ENCODE measurements at regions not wholly inside any gene's neighbourhood (a gene's known extent, or its start where the extent isn't known, plus 50 kb on each side); places are given as distances from the start of the nearest gene placed in this dataset.

DNA sequence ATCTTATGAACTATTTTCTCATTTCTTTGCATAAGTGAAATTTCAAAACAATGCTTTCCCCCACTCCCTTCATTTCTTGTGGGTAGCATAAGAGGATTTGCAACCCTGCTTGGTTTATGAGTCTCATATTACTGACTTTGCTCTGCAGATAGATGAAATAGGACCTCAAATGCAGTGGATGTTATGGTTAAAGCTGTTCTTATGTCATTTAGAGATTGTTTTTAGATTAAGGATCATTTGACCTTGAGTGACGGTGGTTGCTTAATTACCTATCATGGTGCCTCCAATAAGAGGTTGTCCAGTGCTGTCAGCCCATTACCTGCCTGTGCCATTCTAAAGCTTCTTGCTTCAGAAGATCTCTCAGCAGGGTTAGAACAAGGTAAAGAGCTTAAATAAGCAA lies 351.4 kb upstream of the ATP2B1 start:
- H3K27ac Mint-ChIP-seq = no peak overlapping the region
- H3K9me3 Mint-ChIP-seq = no peaks in the 10 kb centered on the region
- ATAC-seq (ENCODE audit: low read depth) = no peak
- POLR2A ChIA-PET = no interaction called here
- H3K36me3 Mint-ChIP-seq = peaks cover 3% of the 10 kb centered on the region
- H3K4me1 Mint-ChIP-seq = no peaks in the 10 kb centered on the region
- H3K27me3 Mint-ChIP-seq = peaks cover 3% of the 10 kb centered on the region
- no peak for DNase-seq
- no peak overlapping the region for H3K4me3 Mint-ChIP-seq

- Mint-ChIP-seq H3K4me3 (no peak overlapping the region), H3K27ac (no peak overlapping the region), H3K9me3 (no peaks in the 10 kb centered on the region), H3K4me1 (no peaks in the 10 kb centered on the region), H3K27me3 (peaks cover 5% of the 10 kb centered on the region), H3K36me3 (peaks cover 3% of the 10 kb centered on the region)
- POLR2A ChIA-PET = no interaction called here
- no peak for ATAC-seq (ENCODE audit: low read depth)
- no peak for DNase-seq
These were observed 350.1 kb upstream of the ATP2B1 start for GRCh38 chr12:90058704-90059103.

DNA sequence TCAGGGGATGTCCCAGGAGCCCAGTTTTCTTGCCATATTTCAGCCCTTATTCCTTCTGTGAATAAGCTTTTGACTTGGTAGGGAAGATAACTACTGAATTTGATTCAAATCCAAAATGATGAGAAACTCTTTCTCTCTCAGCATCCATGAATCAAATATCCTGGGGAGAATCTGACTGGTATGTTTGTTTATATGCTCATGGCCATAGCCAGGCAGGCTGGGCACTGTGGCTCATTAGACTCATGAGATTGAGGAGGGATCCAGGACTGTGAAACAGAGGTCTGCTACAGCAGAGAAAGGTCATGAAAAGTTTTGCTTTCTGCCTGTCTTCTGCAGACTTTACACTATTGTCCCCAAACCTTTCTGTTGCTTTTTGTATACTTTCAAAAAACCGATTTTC lies 346.4 kb upstream of the ATP2B1 start:
- Mint-ChIP-seq H3K36me3 (peaks cover 3% of the 10 kb centered on the region), H3K4me1 (no peaks in the 10 kb centered on the region), H3K4me3 (no peak overlapping the region), H3K9me3 (no peaks in the 10 kb centered on the region), H3K27me3 (peaks cover 5% of the 10 kb centered on the region), H3K27ac (no peak overlapping the region)
- no peak for DNase-seq
- no peak for ATAC-seq (ENCODE audit: low read depth)
- POLR2A ChIA-PET = no interaction called here

DNA sequence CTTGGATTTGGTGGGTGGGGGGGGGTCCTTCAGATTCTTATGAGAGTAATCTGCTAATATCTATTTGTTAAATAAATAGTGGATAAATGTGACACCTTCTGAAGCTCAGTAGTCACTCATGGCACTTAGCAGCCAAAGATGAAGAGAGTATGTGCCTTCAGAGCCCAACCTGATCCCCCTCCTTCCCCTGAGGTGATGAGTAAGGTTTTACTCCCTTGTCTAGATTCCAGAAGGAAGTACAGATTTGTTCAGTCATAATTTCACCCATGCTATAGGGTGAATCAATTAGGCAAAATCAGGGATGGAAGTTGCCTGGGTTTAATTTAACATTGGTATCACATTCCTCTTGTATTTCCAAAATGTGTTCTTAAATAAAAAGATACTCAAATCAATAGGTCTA lies 340.3 kb upstream of the ATP2B1 start:
- no peak overlapping the region for H3K4me3 Mint-ChIP-seq
- H3K27me3 Mint-ChIP-seq = peaks cover under 1% of the 10 kb centered on the region
- no peaks in the 10 kb centered on the region for H3K9me3 Mint-ChIP-seq
- peaks cover 3% of the 10 kb centered on the region for H3K4me1 Mint-ChIP-seq
- no peaks in the 10 kb centered on the region for H3K36me3 Mint-ChIP-seq
- H3K27ac Mint-ChIP-seq = no peak overlapping the region
- DNase-seq (no peak), ATAC-seq (ENCODE audit: low read depth) (no peak)
- POLR2A ChIA-PET = no interaction called here

DNA sequence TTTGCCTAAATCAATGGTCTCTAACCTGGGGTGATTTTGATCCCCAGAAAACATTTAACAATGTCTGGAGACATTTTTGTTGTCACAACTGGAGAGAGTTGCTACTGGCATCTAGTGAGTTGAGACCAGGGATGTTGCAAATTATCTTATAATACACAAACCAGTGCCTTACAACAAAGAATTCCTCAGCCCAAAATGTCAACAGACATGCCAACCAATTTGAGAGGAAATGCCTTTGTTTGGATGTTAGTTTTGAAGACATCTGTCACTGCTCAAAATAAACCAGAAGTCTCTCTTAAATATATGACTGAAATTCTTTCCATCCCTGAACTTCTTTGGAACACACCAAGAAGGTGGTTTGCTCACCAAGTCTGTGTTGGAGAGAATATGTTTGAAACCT lies 336.9 kb upstream of the ATP2B1 start:
- no peak overlapping the region for H3K27ac Mint-ChIP-seq
- H3K4me1 Mint-ChIP-seq = peaks cover 12% of the 10 kb centered on the region
- ATAC-seq (ENCODE audit: low read depth) (no peak), DNase-seq (no peak)
- peaks cover 2% of the 10 kb centered on the region for H3K36me3 Mint-ChIP-seq
- H3K27me3 Mint-ChIP-seq = no peaks in the 10 kb centered on the region
- POLR2A ChIA-PET = no interaction called here
- H3K9me3 Mint-ChIP-seq = peaks cover 6% of the 10 kb centered on the region
- H3K4me3 Mint-ChIP-seq = no peak overlapping the region

GRCh38 chr12:90044069-90044468 lies 335.4 kb upstream of the ATP2B1 start:
- Mint-ChIP-seq H3K36me3 (peaks cover 3% of the 10 kb centered on the region), H3K4me1 (peaks cover 12% of the 10 kb centered on the region), H3K4me3 (no peak overlapping the region), H3K27me3 (no peaks in the 10 kb centered on the region), H3K9me3 (peaks cover 10% of the 10 kb centered on the region), H3K27ac (no peak overlapping the region)
- POLR2A ChIA-PET = no interaction called here
- ATAC-seq (ENCODE audit: low read depth) (no peak), DNase-seq (no peak)

DNA sequence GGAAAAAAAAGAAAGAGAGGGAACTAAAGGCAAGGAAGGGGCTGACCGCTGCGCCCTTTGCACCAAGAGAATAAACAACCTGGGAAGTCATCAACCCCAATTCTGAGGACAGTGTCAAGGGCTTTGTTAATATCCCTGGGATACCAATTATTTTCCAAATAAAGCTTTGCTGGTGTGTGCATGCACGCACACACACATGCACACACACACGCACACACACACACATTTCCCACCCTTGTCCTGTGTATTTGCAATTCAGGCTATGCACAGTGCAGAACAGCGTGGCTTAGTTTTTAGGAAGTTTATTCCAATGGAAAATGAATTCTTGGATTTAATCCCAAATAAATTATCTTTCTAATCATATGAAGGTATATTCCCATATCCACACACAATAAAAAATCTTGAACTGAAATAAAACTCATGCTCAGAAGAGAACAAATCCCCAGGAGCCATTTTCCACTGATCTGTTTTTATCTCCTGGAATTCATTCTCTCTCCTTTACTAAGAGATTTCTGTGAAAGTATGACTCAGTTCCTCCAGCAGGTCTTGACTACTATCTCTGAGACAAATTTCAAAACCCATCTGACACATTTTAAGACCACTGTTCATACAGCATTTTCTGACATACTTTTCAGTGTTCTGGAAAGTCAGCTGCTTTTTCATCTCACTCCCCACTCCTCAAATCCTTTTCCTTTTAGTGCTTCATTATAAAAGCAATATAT lies 334.4 kb upstream of the ATP2B1 start:
- Mint-ChIP-seq H3K4me1 (peaks cover 12% of the 10 kb centered on the region), H3K27ac (no peak overlapping the region), H3K4me3 (no peak overlapping the region), H3K27me3 (no peaks in the 10 kb centered on the region), H3K36me3 (peaks cover 3% of the 10 kb centered on the region), H3K9me3 (peaks cover 10% of the 10 kb centered on the region)
- no peak for DNase-seq
- no peak for ATAC-seq (ENCODE audit: low read depth)
- POLR2A ChIA-PET = no interaction called here

DNA sequence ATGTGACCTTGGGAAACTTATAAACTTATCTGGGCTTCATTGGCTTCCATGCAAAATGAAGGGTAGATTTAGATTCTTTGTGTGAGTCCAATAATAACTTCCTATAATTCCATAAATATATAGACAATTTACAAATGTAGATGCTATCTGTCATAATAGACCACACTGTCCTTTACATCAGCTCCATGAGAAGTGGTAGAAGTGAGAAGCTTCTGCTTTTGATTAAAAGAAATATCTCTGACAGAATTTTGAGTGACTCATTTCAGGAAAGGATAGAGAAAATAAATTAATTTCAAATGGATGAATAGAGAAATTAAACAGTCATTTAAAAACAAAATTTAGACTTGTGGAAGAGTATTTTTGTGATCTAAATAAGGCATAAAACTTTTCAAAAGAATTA lies 329.7 kb upstream of the ATP2B1 start:
- POLR2A ChIA-PET = no interaction called here
- DNase-seq = no peak
- H3K27me3 Mint-ChIP-seq = no peaks in the 10 kb centered on the region
- peaks cover 22% of the 10 kb centered on the region for H3K9me3 Mint-ChIP-seq
- peaks cover 14% of the 10 kb centered on the region for H3K36me3 Mint-ChIP-seq
- no peak overlapping the region for H3K4me3 Mint-ChIP-seq
- ATAC-seq (ENCODE audit: low read depth) = no peak
- H3K27ac Mint-ChIP-seq = no peak overlapping the region
- peaks cover 20% of the 10 kb centered on the region for H3K4me1 Mint-ChIP-seq

- Mint-ChIP-seq H3K9me3 (peaks cover 22% of the 10 kb centered on the region), H3K36me3 (peaks cover 14% of the 10 kb centered on the region), H3K4me3 (no peak overlapping the region), H3K27ac (no peak overlapping the region), H3K27me3 (no peaks in the 10 kb centered on the region), H3K4me1 (peaks cover 18% of the 10 kb centered on the region)
- DNase-seq (no peak), ATAC-seq (ENCODE audit: low read depth) (no peak)
- POLR2A ChIA-PET = no interaction called here
These were observed 329.1 kb upstream of the ATP2B1 start for GRCh38 chr12:90037740-90038139.

GRCh38 chr12:90036637-90037036 lies 328.0 kb upstream of the ATP2B1 start:
- POLR2A ChIA-PET = no interaction called here
- DNase-seq (no peak), ATAC-seq (ENCODE audit: low read depth) (peak; percentile 39)

DNA sequence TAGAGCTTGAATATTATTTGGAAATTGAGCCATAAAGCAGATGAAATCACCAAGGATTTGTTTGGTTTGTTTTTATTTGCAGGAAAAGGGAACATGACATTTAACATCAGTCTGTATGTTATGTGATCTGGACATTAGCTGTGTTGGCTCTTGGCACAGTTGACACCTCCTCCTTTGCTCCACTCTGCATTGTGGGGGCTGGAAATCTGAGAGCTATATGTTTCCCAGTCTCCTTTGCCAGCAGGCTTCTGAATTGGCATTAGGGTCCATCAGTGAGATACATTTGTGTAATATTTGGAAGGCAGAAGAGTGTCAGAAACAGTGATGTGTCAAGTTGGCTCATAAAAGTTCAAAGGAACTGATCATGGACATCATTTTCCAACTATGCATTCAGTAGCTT lies 322.1 kb upstream of the ATP2B1 start:
- POLR2A ChIA-PET = no interaction called here
- ATAC-seq (ENCODE audit: low read depth) (no peak), DNase-seq (no peak)
- Mint-ChIP-seq H3K36me3 (peaks cover 7% of the 10 kb centered on the region), H3K27me3 (no peaks in the 10 kb centered on the region), H3K9me3 (peaks cover 11% of the 10 kb centered on the region), H3K27ac (no peak overlapping the region), H3K4me1 (peaks cover 8% of the 10 kb centered on the region), H3K4me3 (no peak overlapping the region)

More at GRCh38 chr12:90036637-90037036, 328.0 kb upstream of the ATP2B1 start:
- Mint-ChIP-seq H3K9me3 (peaks cover 19% of the 10 kb centered on the region), H3K4me1 (peaks cover 13% of the 10 kb centered on the region), H3K36me3 (peaks cover 14% of the 10 kb centered on the region), H3K27ac (no peak overlapping the region), H3K27me3 (no peaks in the 10 kb centered on the region), H3K4me3 (no peak overlapping the region)

DNA sequence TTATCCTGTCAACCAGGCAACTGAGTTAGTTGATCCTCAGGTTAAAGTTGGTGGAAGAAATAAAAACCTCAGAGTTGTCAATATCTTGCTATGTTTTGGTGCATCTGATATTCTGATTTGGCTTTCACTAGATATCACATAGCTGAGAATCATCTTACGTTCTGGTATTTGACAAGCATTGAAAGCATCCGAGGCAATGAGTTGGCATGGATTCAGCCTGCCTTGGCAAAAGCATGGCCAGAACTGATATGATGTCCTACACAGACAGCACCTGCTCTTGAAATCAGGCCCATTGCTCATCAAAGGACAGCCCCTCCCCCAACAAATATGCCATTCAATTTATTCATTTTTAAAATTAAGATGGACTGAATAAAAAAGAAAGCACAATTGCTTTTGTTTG lies 320.7 kb upstream of the ATP2B1 start:
- DNase-seq (no peak), ATAC-seq (ENCODE audit: low read depth) (no peak)
- Mint-ChIP-seq H3K27ac (no peak overlapping the region), H3K4me3 (no peak overlapping the region), H3K9me3 (peaks cover 2% of the 10 kb centered on the region), H3K36me3 (peaks cover 3% of the 10 kb centered on the region), H3K4me1 (peaks cover 8% of the 10 kb centered on the region), H3K27me3 (no peaks in the 10 kb centered on the region)
- POLR2A ChIA-PET = no interaction called here

- H3K27ac Mint-ChIP-seq = no peak overlapping the region
- POLR2A ChIA-PET = no interaction called here
- peaks cover 2% of the 10 kb centered on the region for H3K9me3 Mint-ChIP-seq
- no peaks in the 10 kb centered on the region for H3K27me3 Mint-ChIP-seq
- no peak for DNase-seq
- no peak for ATAC-seq (ENCODE audit: low read depth)
- no peak overlapping the region for H3K4me3 Mint-ChIP-seq
- H3K4me1 Mint-ChIP-seq = peaks cover 8% of the 10 kb centered on the region
- H3K36me3 Mint-ChIP-seq = peaks cover 3% of the 10 kb centered on the region
These were observed 320.0 kb upstream of the ATP2B1 start for GRCh38 chr12:90028635-90029051.

GRCh38 chr12:90027889-90028634 lies 319.4 kb upstream of the ATP2B1 start:
- ATAC-seq (ENCODE audit: low read depth) = no peak
- Mint-ChIP-seq H3K36me3 (peaks cover 3% of the 10 kb centered on the region), H3K27me3 (no peaks in the 10 kb centered on the region), H3K27ac (no peak overlapping the region), H3K4me1 (peaks cover 8% of the 10 kb centered on the region), H3K9me3 (peaks cover 2% of the 10 kb centered on the region), H3K4me3 (no peak overlapping the region)
- DNase-seq = no peak
- POLR2A ChIA-PET = no interaction called here
